ENCODE measurements at regions not wholly inside any gene's neighbourhood (a gene's known extent, or its start where the extent isn't known, plus 50 kb on each side); places are given as distances from the start of the nearest gene placed in this dataset.

DNA sequence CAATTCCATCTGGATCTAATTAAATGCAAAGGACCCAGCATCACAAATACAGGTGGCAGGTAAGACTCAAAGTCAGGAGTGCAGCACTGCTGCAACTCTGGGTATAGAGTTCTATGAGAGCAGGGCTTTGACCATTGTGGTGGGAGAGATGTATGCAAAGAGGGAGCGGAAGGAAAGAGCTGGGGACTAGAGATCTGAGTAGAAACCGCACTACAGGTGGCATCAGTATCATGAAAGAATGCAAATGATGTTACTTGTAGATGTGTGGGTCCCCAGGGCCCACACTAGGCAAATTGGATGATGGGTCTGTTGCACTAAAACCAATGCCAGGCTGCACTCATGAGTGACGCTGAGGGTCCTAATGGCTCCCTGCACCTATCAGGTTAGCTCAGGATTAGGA lies 287.1 kb upstream of the ASIC2 start:
- TF ChIP-seq, protein P1, sequence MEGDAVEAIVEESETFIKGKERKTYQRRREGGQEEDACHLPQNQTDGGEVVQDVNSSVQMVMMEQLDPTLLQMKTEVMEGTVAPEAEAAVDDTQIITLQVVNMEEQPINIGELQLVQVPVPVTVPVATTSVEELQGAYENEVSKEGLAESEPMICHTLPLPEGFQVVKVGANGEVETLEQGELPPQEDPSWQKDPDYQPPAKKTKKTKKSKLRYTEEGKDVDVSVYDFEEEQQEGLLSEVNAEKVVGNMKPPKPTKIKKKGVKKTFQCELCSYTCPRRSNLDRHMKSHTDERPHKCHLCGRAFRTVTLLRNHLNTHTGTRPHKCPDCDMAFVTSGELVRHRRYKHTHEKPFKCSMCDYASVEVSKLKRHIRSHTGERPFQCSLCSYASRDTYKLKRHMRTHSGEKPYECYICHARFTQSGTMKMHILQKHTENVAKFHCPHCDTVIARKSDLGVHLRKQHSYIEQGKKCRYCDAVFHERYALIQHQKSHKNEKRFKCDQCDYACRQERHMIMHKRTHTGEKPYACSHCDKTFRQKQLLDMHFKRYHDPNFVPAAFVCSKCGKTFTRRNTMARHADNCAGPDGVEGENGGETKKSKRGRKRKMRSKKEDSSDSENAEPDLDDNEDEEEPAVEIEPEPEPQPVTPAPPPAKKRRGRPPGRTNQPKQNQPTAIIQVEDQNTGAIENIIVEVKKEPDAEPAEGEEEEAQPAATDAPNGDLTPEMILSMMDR (conservative IDR thresholded peaks at IDR 0.05) = no peak
- no peak for TF ChIP-seq ZFX (IDR thresholded peaks at IDR 0.05)
